Activated CD8-positive, alpha-beta memory T cell treated with anti-CD3 and anti-CD28 coated beads for 1 hour (primary cell): ENCODE measurements at regions not wholly inside any gene's neighbourhood (a gene's known extent, or its start where the extent isn't known, plus 50 kb on each side); places are given as distances from the start of the nearest gene placed in this dataset.

Experiments used
- DNase-seq, 2 donors: peaks; one replicate each; pipeline ENCODE4 v3.0.0-alpha.2; 2020; ENCODE audit warnings: low read depth in 1 of 2; ENCODE audit errors: extremely low read depth in 1 of 2

DNA sequence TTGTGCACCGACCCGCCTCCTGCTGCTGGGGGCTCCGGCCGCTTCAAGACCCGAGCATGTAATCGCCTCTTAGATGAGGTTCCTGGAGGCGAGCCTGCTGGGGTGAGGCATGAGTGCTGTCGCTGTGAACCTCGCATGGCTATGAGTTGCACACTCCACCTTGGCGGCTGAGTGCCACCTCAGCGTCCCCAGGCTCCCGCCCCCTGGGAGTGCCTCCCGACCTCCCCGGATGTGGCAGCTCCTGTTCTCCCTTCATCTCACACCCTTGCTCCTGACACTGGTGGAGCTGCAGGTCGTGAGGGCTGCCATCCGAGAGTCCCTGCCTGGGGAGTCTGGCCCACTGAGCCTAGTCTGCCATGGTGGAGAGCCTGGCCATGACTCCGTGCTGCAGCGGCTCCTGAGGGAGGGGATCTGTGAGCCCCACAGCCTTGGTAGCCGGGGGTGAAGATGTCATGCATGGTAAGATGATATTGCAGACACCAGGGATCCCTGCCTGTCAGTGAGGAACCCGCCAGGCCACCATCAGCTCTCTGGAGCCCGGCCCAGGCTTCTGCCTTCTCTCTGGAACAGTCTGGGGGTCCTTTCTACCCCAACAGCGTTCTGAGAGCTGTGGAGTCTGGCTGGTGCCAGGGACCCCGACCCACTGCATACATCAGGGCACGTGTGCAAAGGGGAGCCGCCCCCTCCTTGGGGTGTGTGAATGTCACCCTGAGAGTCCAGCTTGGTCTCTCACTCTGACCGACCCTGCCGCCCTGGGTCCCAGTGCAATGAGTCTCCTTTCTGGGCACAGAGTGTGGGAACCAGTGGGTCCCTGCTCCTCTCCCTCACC, 61.6 kb upstream of the HS6ST1 start:
- DNase-seq: no peak

DNA sequence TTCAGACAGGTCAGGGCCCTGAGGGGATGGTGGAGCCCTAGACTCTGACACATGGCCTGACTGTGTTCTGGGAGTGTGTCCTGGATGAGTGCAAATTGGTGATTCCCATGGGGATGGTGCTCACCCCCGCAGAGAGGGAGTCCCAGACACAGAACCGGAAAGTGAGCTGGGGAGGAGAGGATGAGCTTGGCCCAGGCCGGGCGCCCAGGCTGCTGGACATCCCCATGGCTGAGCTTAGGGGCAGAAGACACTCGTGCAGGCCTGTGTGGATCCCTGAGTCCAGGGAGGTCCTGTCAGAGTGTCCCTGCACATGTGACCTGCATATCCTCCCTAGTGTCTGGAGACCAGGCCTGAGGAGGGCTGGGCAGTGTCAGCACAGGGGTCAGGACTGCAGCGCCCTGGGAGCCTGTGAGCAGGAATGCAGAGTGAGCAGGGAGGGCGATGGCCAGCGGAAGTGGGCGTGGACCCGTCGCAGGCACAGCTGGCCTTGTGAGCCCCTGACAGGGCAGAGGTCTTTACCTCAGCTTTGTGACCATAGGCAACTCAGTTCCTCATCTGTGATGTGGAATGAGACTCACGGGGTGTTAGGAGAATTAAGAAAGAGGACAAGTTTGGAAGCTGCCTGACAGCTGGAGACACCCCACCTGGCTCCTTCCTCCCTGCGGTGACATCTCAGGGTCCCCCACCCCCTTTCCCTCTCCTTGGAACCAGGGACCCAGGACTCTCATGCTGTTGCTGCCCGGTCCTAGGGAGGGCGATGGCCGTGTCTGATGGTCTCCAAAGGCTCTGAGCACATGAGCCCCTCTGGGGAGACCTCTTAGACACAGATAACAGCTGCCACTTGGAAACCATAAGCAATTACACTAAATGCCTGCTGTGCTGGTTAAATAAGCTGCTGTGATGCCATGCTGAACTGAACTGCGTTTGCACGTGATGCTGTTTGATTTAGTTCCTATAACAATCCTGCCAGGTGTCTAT, 62.6 kb upstream of the HS6ST1 start:
- DNase-seq: no peak

DNA sequence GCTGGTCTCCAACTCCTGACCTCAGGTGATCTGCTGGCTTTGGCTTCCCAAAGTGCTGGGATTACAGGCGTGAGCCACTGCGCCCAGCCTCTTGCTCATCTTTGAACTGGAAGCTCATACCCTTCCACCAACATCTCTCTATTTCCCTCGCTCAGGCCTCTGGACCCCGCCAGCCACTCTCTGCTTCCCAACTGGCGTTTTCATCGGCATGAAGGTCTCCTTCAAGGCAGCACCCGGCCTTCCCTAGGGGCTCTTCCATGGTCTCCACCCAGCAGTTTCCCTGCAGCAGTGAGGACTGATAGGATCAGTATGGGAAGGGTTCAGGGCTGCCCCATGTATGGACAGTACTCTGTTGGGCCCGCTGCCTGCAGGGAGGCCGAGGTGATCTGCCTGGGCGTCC, 65.8 kb upstream of the HS6ST1 start:
- no peak for DNase-seq

DNA sequence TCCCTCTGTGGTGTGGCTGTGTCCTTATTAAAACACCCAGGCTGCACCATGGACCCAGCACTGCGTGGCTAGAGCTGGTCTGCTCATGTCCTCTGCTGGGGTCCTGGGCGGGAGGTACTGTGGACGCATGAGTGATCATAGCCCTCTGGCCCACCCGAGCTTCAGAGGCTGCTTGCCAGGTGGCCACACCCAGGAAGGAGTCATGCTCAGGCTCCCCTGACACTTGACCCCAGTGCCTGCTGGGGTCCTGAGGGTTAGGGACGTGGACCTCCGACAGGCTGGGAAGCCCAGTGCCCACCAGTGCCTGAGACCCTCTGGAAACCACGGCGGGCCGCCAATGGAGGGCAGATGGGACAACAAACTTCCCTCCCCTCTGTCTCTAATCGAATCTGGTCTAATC, 66.3 kb upstream of the HS6ST1 start:
- no peak for DNase-seq

DNA sequence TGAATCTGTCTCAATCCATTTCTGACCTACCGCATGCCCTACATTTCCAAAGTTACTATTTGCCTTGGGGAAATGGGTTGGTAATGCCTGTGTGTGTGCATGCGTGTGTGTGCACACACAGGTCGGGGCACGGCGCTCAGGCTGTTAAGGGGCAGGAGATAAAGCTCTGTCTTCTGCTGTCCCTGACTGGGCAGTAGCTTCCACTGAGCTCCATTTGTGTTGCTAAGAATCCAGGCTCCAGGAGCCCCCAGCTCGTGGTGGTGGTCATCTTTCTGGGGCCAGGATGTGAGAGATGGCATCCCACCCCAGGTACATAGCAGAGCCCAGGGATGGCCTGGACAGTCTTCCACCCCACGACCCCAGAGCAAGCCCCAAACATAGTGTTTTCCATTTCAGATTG, 66.7 kb upstream of the HS6ST1 start:
- no peak for DNase-seq

DNA sequence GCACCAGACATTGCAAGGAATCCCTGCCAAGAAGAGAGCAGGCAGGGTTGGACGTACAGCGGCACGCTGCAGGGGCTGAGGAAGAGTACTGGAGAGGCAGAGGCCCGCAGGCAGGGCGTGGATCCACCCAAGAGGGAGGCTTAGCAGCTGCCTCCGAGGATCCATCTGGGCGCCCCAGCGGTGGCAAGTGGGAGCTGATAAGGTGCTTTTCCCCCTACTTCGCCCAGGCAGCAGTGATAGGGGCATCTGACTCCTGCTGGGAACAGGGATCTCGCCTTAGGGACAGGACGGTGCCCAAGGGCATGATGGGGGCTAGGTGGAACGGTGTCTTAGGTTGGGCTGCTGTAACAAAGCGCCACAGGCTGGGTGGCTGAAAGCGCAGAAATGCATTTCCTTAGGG, 67.4 kb upstream of the HS6ST1 start:
- no peak for DNase-seq

DNA sequence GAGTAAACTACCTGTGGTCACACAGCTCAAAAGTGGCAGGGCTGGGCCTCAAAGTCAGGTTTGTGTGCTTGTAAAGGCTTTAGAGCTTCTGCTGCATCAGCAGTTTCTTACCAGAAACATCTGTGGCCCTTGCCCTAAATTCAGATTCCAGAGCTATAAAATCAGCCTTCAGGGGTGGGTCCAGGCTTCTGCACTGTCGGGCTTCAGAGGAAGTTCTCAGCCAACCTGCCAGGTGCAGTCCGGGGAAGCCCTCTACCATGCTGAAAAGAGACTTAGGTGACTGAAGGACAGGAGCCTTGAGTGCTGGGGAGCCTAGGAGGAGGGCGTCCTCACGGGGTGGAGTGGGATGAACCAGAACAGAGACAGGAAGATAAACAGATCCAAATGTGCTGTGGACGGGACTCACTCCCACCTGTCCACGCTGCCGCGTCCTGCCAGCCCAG, 69.9 kb upstream of the HS6ST1 start:
- DNase-seq: no peak

DNA sequence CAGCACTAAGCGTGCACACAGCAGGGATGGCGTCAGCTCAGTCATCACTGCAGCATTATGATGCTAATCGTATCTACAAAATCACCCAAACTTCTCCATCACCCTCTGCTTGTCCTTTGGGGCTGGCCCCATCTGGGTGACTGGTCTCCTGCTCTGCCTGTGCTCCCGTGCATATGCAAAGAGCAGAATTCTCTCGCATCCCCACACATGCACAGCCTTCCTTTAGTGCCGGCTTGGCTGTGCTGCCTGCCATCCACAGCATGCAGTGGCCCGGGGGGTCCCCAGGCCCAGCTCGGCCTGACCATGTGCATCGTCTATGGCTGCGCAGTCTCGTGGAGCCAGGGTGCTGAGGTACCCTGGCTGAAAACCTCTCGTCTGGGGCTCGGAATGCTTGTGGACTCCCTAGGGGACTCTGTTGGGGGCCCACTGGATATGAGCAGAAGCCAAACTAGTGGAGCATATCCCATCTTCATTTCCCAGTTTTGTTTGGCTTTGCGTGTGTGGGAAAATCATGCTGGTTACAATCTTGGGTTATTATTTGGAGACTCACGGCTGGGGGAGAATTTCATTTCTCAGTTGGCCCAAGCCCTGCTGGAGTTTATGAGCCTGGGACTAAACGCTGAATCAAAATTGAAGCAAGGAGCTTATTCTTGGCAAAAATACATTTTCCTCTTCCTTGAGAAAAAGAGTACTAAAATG, 70.9 kb upstream of the HS6ST1 start:
- DNase-seq: no peak

DNA sequence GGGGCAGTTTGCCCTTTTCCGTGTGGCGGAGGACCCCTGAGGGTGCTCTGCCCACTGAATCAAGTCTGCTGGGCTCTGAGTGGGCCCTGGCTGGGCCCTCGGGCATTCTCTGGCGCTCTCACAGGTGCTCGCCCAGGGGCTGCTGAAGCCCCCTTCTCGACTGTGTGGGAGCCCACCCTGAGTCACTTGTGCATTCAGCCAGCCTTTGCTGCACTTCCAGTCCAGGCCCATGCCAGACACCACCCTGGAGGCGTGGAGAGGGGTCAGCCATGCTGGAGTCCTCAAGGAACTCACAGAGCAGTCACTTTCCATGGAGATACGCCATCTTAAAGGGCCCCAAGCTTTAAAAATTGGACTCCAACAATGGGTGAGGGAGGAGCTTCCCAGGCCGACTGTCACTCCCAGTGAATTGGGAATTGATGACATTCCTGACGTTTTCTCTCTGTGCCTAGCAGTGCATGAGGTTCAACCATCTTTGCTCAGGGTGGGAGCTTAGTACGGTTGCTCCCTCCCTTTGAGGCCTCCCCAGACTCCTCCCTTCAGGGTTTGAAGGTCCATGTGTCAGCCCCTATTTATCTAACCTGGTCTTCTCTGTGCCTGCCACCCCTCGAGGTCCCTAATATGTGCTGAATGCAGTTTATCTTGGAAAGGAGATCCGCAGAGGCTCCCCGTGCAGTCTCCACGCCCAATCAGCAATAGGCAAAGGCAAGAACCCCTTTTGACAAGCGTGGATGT, 71.8 kb upstream of the HS6ST1 start:
- DNase-seq: no peak

DNA sequence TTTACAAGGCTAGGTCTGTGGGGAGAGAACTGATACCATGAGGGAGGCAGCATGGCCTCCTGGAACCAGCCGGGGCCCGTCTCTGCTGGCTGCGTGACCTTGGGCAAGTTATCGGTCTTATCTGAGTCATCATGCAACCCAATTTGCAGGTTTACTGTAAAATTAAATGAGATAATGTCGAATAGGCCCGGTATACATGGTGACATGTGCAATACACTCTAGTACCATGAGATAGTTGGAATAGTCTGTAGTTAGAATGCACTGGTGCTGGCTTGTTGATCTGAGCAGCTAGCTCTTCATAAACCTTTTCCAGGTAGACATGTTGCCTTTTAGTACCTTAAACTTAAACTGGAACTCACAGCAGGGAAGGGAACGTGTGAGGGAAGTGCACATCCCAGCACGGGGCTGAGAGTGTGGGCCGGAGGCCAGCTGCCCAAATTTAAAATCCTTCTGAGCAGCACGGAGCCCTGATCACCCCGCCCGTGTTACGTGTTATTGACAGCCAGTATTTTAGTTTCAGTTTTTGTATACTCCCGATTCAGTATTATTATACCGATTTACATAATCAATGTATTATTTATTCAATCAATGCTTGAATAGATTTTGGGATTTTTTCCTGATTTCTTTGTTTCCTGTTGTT, 72.4 kb upstream of the HS6ST1 start:
- DNase-seq: no peak

DNA sequence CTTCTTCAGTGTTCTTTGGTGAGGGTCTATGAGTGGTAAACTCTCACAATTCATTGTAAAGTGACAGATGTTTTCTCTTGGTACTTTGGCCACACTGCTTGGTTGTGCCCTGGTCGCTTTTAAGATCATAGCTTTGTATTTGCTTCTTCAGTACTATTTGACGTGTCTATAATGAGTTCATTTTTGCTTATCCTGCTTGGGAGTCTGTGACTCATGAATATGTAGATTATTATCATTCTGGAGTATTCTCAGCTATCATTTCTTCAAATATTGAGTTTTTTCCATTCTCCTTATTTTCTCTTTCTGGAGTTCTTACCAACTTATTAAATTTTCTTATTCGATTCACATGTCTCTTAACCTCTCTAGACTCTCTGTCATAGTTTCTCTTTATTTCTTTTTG, 73.0 kb upstream of the HS6ST1 start:
- DNase-seq: no peak

DNA sequence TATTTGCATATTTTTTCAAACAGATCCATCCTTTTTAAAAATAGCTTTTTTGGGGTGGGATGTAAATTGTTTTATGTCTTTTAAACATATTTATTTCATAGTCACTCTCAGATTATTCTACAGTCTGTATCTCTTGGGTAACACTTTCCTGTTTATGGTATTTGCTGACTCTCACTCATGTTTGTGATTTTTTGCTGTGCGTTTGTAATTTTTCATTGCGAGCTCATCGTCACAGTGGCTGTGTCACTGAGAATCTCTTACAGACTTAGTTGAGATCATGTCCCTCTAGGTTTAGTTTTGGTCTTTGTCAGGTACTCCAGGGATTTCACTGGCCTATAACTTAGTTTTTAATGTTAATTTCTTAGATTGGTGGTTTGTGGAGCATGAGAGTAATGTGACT, 73.5 kb upstream of the HS6ST1 start:
- no peak for DNase-seq

DNA sequence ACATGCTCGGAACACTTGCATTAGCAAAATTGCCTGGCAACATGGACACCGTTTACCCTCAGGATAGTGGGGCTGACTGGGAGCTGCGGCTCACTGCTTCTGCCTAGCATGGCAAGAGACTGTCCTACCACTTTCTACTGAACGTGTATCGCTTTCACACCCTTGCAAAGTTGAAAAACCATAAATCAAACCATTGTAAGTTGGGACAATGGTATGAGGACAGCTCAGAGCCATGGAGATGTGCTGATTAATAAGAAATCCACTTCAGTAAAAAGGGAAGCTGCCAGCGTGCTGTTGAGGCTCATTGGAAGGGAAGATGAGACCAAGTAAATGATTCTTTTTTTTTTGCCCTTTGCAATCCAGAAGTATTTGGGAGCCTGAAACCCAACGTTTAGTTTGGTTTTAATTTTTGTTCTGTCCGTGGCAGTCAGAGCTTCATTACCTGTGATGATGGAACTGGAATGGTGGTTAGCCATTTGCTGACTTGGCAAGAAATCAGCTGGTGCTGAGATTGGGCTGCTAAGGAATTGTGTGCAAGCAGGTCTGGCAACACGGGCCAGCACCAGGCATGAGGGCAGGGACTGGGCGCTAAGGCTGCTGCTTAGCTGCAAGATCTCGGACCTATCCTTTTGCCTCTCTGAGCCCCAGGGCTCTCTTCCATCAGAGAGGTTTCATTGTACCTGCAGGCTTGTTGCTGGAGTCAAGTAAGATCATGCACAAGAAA, 75.5 kb upstream of the HS6ST1 start:
- DNase-seq: no peak

DNA sequence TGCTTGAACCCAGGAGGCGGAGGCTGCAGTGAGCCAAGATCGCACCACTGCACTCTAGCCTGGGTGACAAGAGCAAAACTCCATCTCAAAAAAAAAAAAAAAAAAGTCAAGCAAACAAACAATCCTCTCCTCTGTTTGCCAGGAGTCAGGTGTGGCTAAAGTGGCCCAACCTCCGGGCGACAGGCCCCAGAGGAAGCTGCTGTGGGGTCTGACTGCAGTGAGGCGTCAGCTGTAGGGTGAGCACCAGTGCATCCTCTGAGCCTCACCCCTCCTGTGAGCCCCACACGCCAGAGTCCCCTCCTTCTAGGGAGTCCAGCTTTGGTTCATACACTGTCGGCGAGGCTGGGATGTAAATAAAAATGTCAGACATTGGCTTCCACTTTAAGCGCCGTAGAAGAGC, 76.5 kb upstream of the HS6ST1 start:
- DNase-seq: no peak

DNA sequence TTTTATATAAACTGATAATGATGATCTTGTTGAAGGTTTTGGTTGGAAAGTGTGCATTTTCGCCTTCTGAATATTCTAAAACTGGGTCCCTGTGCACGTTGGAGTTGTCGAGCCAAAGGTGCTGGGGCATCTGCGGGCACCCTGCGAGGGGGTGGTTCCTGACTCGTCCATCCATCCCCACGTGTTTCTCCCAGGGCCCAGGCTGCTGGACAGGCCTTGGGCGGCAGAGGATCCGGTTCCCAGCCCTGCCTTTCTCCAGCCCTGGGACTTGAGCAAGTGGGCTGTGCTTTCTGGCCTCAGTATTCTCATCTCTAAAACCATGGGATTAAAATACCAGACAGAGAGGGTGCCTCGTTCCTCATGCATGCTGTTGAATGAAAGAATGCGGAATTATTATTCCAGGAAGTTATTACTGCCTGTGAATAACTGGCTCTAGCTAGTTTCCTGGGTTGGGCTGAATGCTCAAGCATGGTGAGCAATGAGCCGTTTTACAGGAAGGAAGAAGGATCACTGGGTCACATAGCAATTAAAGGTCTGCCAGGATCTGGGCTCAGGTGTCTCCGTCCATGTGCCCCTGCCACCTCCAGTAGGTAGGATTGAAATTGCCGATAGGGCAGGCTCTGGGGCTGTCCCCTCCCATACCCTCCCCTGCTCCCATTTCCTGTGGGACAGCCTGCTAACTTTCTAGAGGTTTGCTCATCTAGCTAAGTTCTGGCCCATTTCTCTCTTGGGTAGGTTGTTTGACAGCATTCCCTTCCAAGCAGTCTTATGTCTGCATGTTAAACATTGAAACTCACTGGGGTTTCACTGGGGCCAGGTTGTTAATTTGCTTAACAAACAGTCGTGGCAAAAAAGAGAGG, 77.2 kb upstream of the HS6ST1 start:
- no peak for DNase-seq

DNA sequence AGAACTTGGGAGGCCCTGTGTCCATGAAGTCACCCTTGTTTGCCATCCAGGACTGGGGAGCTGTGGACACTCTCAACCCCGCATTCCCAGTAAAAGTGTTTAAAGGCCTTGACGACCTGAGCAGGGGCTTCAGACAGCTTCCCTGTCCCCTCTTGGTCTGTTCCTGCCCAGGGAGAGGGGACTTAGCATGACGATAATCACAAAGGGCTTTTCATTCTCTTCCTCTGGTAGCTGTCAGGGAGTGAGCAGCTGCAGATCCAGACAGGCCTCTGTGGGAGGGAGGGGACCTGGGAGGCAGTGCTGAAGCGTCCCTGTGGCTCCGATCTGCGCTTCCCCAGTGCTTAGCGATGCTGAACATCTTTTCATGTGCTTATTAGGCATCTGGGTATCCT, 77.8 kb upstream of the HS6ST1 start:
- DNase-seq: no peak

DNA sequence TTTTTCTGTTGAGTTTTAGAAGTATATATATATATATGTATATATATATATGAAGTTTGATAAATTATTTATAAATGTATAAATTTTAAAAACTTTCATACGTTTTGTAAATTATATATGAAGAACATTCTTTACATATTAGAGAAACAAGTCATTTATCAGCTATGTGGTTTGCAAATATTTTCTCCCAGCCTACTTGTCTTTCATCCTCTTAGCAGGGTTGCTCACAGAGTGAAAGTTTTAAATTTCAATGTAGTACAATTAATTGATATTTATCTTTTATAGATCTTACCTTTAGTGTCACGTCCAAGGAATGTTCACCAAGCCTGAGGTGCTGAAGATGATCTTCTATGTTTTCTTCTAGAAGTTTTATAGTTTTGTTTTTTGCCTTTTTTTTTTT, 78.3 kb upstream of the HS6ST1 start:
- no peak for DNase-seq

DNA sequence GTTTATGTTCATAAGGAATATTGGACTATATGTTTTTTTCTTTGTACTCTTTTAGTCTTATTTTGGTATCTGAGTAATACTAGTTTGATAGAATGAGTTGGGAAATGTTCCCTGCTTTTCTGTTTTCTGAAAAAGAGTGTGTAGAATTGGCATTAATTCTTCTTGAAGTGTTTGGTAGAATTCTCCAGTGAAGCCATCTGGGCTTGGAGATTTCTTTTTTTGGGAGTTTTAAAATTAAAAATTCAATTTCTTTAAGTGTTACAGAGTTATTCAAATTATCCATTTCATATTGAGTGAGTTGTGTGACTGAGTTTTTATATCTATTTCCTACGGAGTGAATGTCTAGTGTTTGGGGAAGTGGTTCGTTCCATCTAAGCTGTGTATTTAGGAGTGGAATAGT, 80.6 kb upstream of the HS6ST1 start:
- DNase-seq: no peak
